K562 (cell line): ENCODE measurements at regions not wholly inside any gene's neighbourhood (a gene's known extent, or its start where the extent isn't known, plus 50 kb on each side); places are given as distances from the start of the nearest gene placed in this dataset.

ENCODE experiments used
- ATAC-seq: fragments of 200-7000 bp; cut with Tn5 transposase; 3 replicates; pipeline ENCODE4 v1.9.1; 2020; ENCODE audit warnings: moderate library complexity
- BruUV-seq: library from RNA; stranded (reverse); fragments of 400-500 nt; replicated peaks from 2 replicates; lab custom pipeline; 2021; lab: Mats Ljungman, UMichigan
- CTCF ChIA-PET: fragments of 300-600 bp; formaldehyde crosslinking; extraction: SDS; loops from one replicate; lab custom pipeline; 2021; ENCODE audit warnings: low intra/inter-chr PET ratio; lab: Yijun Ruan, JAX
- POLR2A ChIA-PET: fragments of 300-600, 350-650 bp; sonication (Branson Sonifier 250); formaldehyde crosslinking; extraction: SDS; loops from one replicate; lab custom pipeline; 2021; ENCODE audit warnings: antibody characterized with exemption, inconsistent platforms; lab: Yijun Ruan, JAX
- DNase-seq, 4 experiments: peaks; one replicate each; pipeline versions ENCODE4 v3.0.0 to v3.0.0-alpha.2; 2011 to 2018; ENCODE audit warnings: low spot score in 3 of 4, mixed read lengths in 3 of 4; ENCODE audit errors: extremely low read depth in 1 of 4
- FAIRE-seq: peaks from 2 replicates; lab custom pipeline; 2011; peaks lifted over from hg19 to GRCh38; lab: Jason Lieb, UNC
- H2AFZ ChIP-seq: 2 replicates; pipeline ENCODE4 v1.6.0; 2011; ENCODE audit warnings: low read depth, low read length, control low read depth, inconsistent platforms
- H3K27ac ChIP-seq: fragments of 200-600 bp; 3 replicates; pipeline ENCODE4 v1.8.0; 2011; ENCODE audit warnings: low read depth, mild to moderate bottlenecking, control low read depth, inconsistent platforms, low read length, moderate library complexity, mixed read lengths; ENCODE audit errors: extremely low read depth
- H3K27me3 ChIP-seq, 2 experiments: fragments of 300-600 bp in 1 of 2; 2 replicates in 1 of 2; 3 replicates in 1 of 2; pipeline versions ENCODE4 v1.6.0 to v1.8.0; 2011; ENCODE audit warnings: inconsistent platforms in 2 of 2, low read length in 2 of 2, mild to moderate bottlenecking in 1 of 2, mixed read lengths in 1 of 2, moderate library complexity in 1 of 2; ENCODE audit not compliant: control insufficient read depth in 2 of 2, insufficient read depth in 2 of 2
- H3K36me3 ChIP-seq: fragments of 300-600 bp; 3 replicates; pipeline ENCODE4 v1.8.0; 2011; ENCODE audit warnings: mild to moderate bottlenecking, low read length, inconsistent platforms; ENCODE audit not compliant: control insufficient read depth, insufficient read depth
- H3K4me1 ChIP-seq, 2 experiments: fragments of 200-600 bp in 1 of 2; replicated peaks in 1 of 2; 2 replicates in 1 of 2; 3 replicates in 1 of 2; pipeline versions ENCODE4 v1.5.1 to v1.8.0; 2011; ENCODE audit warnings: inconsistent platforms in 2 of 2, low read length in 2 of 2, mild to moderate bottlenecking in 1 of 2, mixed read lengths in 1 of 2, moderate library complexity in 1 of 2; ENCODE audit not compliant: control insufficient read depth in 2 of 2, insufficient read depth in 2 of 2
- H3K4me2 ChIP-seq: 2 replicates; pipeline ENCODE4 v1.6.1; 2011; ENCODE audit warnings: low read length, control low read depth, inconsistent platforms, mixed read lengths; ENCODE audit not compliant: insufficient read depth
- H3K4me3 ChIP-seq: fragments of 200-600 bp; sonication (generic), shearing (Covaris generic); 2 replicates; pipeline ENCODE4 v1.5.1; 2016; ENCODE audit warnings: control low read depth, inconsistent platforms
- H3K79me2 ChIP-seq: fragments of 200-600 bp; 3 replicates; pipeline ENCODE4 v1.8.0; 2011; ENCODE audit warnings: low read length, inconsistent platforms; ENCODE audit not compliant: control insufficient read depth, insufficient read depth
- H3K9ac ChIP-seq, 2 experiments: 2 replicates each; pipeline versions ENCODE4 v1.6.0 to v1.6.1; 2011; ENCODE audit warnings: low read depth in 2 of 2, low read length in 2 of 2, control low read depth in 1 of 2, inconsistent platforms in 1 of 2, mild to moderate bottlenecking in 1 of 2, mixed read lengths in 1 of 2; ENCODE audit not compliant: insufficient read depth in 1 of 2
- H3K9me1 ChIP-seq: one replicate; pipeline ENCODE4 v1.6.0; 2011; ENCODE audit warnings: inconsistent platforms, mild to moderate bottlenecking, low read length, moderate library complexity; ENCODE audit not compliant: control insufficient read depth, insufficient read depth
- H3K9me3 ChIP-seq: replicated peaks from 2 replicates; pipeline ENCODE4 v1.5.1; 2011; ENCODE audit warnings: low read depth, low read length, inconsistent platforms; ENCODE audit not compliant: control insufficient read depth, insufficient read depth
- H4K20me1 ChIP-seq: replicated peaks from 2 replicates; pipeline ENCODE4 v1.6.1; 2011; ENCODE audit warnings: low read length, inconsistent platforms, mixed read lengths; ENCODE audit not compliant: control insufficient read depth, insufficient read depth
- ERF ChIP-seq: fragments of 450-650 bp; formaldehyde crosslinking; IDR thresholded peaks from 2 replicates; pipeline ENCODE4 v1.4.0; 2020; ENCODE audit warnings: mild to moderate bottlenecking, mixed read lengths
- ESRRB ChIP-seq: fragments of 250-450 bp; sonication (Bioruptor Pico); IDR thresholded peaks from 2 replicates; pipeline ENCODE4 v1.5.0; 2020; ENCODE audit warnings: mild to moderate bottlenecking, moderate library complexity, borderline replicate concordance
- FOSL1 ChIP-seq: fragments of 200-800 bp; sonication (Bioruptor generic); conservative IDR thresholded peaks from 2 replicates; pipeline ENCODE4 v1.6.1; 2016; ENCODE audit warnings: missing genetic modification characterization, missing compliant biosample characterization
- HEY1 ChIP-seq: fragments of 250-450 bp; sonication (Bioruptor Pico); IDR thresholded peaks from 2 replicates; pipeline ENCODE4 v1.5.0; 2020; ENCODE audit warnings: mild to moderate bottlenecking, moderate library complexity, borderline replicate concordance
- KDM1A ChIP-seq, 2 experiments: fragments of 450-650 bp; IDR thresholded peaks; 2 replicates each; pipeline ENCODE4 v1.6.1; 2016; ENCODE audit warnings: mild to moderate bottlenecking in 2 of 2
- KLF16 ChIP-seq: IDR thresholded peaks from 2 replicates; pipeline ENCODE4 v1.6.1; 2016; ENCODE audit warnings: antibody characterized with exemption
- NKRF ChIP-seq: fragments of 450-650 bp; IDR thresholded peaks from 2 replicates; pipeline ENCODE4 v1.6.1; 2016; ENCODE audit warnings: borderline replicate concordance
- SREBF2 ChIP-seq: sonication (generic); formaldehyde crosslinking; IDR thresholded peaks from 2 replicates; pipeline ENCODE4 v1.4.0; 2020; ENCODE audit warnings: mild to moderate bottlenecking, missing genetic modification reagents
- TRIM24 ChIP-seq, 2 experiments: fragments of 450-650 bp; IDR thresholded peaks; 2 replicates each; pipeline ENCODE4 v1.6.1; 2016
- ZHX1 ChIP-seq: fragments of 150-350 bp; conservative IDR thresholded peaks from 2 replicates; pipeline ENCODE4 v1.6.1; 2014; ENCODE audit warnings: low read length
- ZNF133 ChIP-seq: fragments of 250-450 bp; sonication (Bioruptor Pico); IDR thresholded peaks from 2 replicates; pipeline ENCODE4 v1.4.0; 2020; ENCODE audit warnings: mild to moderate bottlenecking
- ZNF347 ChIP-seq: fragments of 450-650 bp; formaldehyde crosslinking; IDR thresholded peaks from 2 replicates; pipeline ENCODE4 v1.4.0; 2020; ENCODE audit warnings: low read depth, mild to moderate bottlenecking, moderate library complexity
- WGBS: fragments of 100-300 bp; shearing (Covaris generic); methylation state at CpG from one replicate; pipeline ENCODE4 v1.1.6; 2016; ENCODE audit warnings: low coverage, mixed read lengths; ENCODE audit not compliant: insufficient coverage; ENCODE audit errors: missing lambda C conversion rate; 5-methylcytosine and 5-hydroxymethylcytosine counted together
- in situ Hi-C: fragments of 300-500 bp; cut with MboI; formaldehyde crosslinking; loops from 4 replicates; pipeline ENCODE4 v1.15.0; 2018; ENCODE audit warnings: inconsistent platforms, mixed read lengths
- intact Hi-C: fragments of 100-400 bp; cut with micrococcal nuclease; formaldehyde crosslinking; loops from 2 replicates; pipeline ENCODE4 v1.14.2; 2022

GRCh38 chr10:47179291-47179647 is 120.7 kb upstream of the GDF10 start:
- no peak for DNase-seq
- no peak for FAIRE-seq
- H3K4me3 ChIP-seq = no peak overlapping the region
- no peaks in the 10 kb centered on the region for H3K79me2 ChIP-seq
- POLR2A ChIA-PET = interaction anchor here (1.0 kb wide), 1 partner anchor 12 kb away, joined by 3 read pairs; no protein-coding TSS in a partner anchor
- H3K27me3 ChIP-seq = peaks cover 8 to 30% of the 10 kb centered on the region in 2 experiments; a peak in 4 of 5 replicates
- peaks cover 6% of the 10 kb centered on the region for H4K20me1 ChIP-seq
- ATAC-seq = no peak; the same call in 1 of the 3 replicates
- in situ Hi-C loops = no loop called here
- no peak for TF ChIP-seq ZNF133
- TF ChIP-seq ERF (CRISPR knock-in tag) = no peak
- TF ChIP-seq HEY1 = no peak
- H3K4me1 ChIP-seq = no peaks in the 10 kb centered on the region
- no peak overlapping the region for H2AFZ ChIP-seq
- CTCF ChIA-PET = no interaction called here
- WGBS = 0% methylated on average over 1 of the region's 1 CpG
- H3K9me1 ChIP-seq = no peaks in the 10 kb centered on the region
- H3K9ac ChIP-seq = no peak overlapping the region
- no peak overlapping the region for H3K27ac ChIP-seq
- no peak overlapping the region for H3K4me2 ChIP-seq
- intact Hi-C loops = no loop called here
- H3K9me3 ChIP-seq = no peaks in the 10 kb centered on the region
- BruUV-seq = no TSS peak
- H3K36me3 ChIP-seq = no peaks in the 10 kb centered on the region

GRCh38 chr10:47181052-47181849 is 118.7 kb upstream of the GDF10 start:
- intact Hi-C loops (no loop called here), in situ Hi-C loops (no loop called here)
- no peaks in the 10 kb centered on the region for H3K36me3 ChIP-seq
- ATAC-seq (peak; percentile 48), DNase-seq (peak in 1 of 4 experiments; percentile 24), FAIRE-seq (no peak)
- H4K20me1 ChIP-seq = peaks cover 6% of the 10 kb centered on the region
- H2AFZ ChIP-seq = no peak overlapping the region
- no peaks in the 10 kb centered on the region for H3K79me2 ChIP-seq
- 39% methylated on average over 19 of the region's 19 CpGs for WGBS
- ChIA-PET POLR2A (interaction anchor here (0.7 kb wide), 1 partner anchor 15 kb away, joined by 3 read pairs; no protein-coding TSS in a partner anchor), CTCF (no interaction called here)
- H3K4me2 ChIP-seq = no peak overlapping the region
- H3K4me3 ChIP-seq = no peak overlapping the region
- no peak overlapping the region for H3K27ac ChIP-seq
- no peak overlapping the region for H3K9ac ChIP-seq
- no TSS peak for BruUV-seq
- no peaks in the 10 kb centered on the region for H3K9me3 ChIP-seq
- no peaks in the 10 kb centered on the region for H3K9me1 ChIP-seq
- H3K4me1 ChIP-seq = no peaks in the 10 kb centered on the region
- H3K27me3 ChIP-seq = peaks cover 6 to 21% of the 10 kb centered on the region in 2 experiments; a peak in 3 of 5 replicates
- no peak for TF ChIP-seq ZNF347 (CRISPR knock-in tag)
- no peak for TF ChIP-seq ZHX1
- no peak for TF ChIP-seq TRIM24 (IDR thresholded peaks at IDR 0.05)
- no peak for TF ChIP-seq KLF16
- TF ChIP-seq FOSL1 (tag) = no peak
- TF ChIP-seq SREBF2 (CRISPR knock-in tag) = no peak
- no peak for TF ChIP-seq KDM1A (IDR thresholded peaks at IDR 0.05)
- TF ChIP-seq NKRF = no peak
- no peak for TF ChIP-seq ESRRB
